HG03139 (cell line): ENCODE measurements at regions not wholly inside any gene's neighbourhood (a gene's known extent, or its start where the extent isn't known, plus 50 kb on each side); places are given as distances from the start of the nearest gene placed in this dataset.
"Not testable (repeated sequence)": the region's sequence is repeated elsewhere in the genome, so short reads cannot be mapped to it uniquely, and the experiment has no call there.

Source experiments
- ATAC-seq: cut with Tn5 transposase; IDR thresholded peaks from one replicate; pipeline ENCODE4 v1.9.1; 2021; ENCODE audit not compliant: unreplicated experiment

- ATAC-seq = no peak
Observed at GRCh38 chr19:29154163-29154562, 58.8 kb downstream of the UQCRFS1 start.

GRCh38 chr19:29145756-29146155, 67.2 kb downstream of the UQCRFS1 start:
- ATAC-seq = no peak

- ATAC-seq = no peak
Observed at GRCh38 chr19:29143183-29143582, 69.8 kb downstream of the UQCRFS1 start.

- no peak for ATAC-seq
Observed at GRCh38 chr19:29139227-29139626, 73.7 kb downstream of the UQCRFS1 start.

- ATAC-seq = not testable (repeated sequence)
Observed at GRCh38 chr19:29138206-29138605, 74.7 kb downstream of the UQCRFS1 start.

GRCh38 chr19:29131456-29131855, 81.5 kb downstream of the UQCRFS1 start:
- no peak for ATAC-seq

- no peak for ATAC-seq
Observed at GRCh38 chr19:29129148-29129547, 83.8 kb downstream of the UQCRFS1 start.

GRCh38 chr19:29128203-29128602, 84.7 kb downstream of the UQCRFS1 start:
- no peak for ATAC-seq

- no peak for ATAC-seq
Observed at GRCh38 chr19:29122185-29122584, 90.8 kb downstream of the UQCRFS1 start.

- no peak for ATAC-seq
Observed at GRCh38 chr19:29121684-29122083, 91.3 kb downstream of the UQCRFS1 start.

- no peak for ATAC-seq
Observed at GRCh38 chr19:29120466-29120865, 92.5 kb downstream of the UQCRFS1 start.

GRCh38 chr19:29119590-29119989, 93.4 kb downstream of the UQCRFS1 start:
- no peak for ATAC-seq

GRCh38 chr19:29118389-29118788, 94.6 kb downstream of the UQCRFS1 start:
- ATAC-seq = no peak

- ATAC-seq = no peak
Observed at GRCh38 chr19:29117926-29118325, 95.0 kb downstream of the UQCRFS1 start.

- ATAC-seq = no peak
Observed at GRCh38 chr19:29115181-29115580, 97.8 kb downstream of the UQCRFS1 start.

- ATAC-seq = no peak
Observed at GRCh38 chr19:29113838-29114237, 99.1 kb downstream of the UQCRFS1 start.

- no peak for ATAC-seq
Observed at GRCh38 chr19:29111576-29111975, 101.4 kb downstream of the UQCRFS1 start.

GRCh38 chr19:29107831-29108230, 105.1 kb downstream of the UQCRFS1 start:
- ATAC-seq = no peak

- no peak for ATAC-seq
Observed at GRCh38 chr19:29106346-29106885, 106.5 kb downstream of the UQCRFS1 start.

- no peak for ATAC-seq
Observed at GRCh38 chr19:29105629-29106292, 107.2 kb downstream of the UQCRFS1 start.

GRCh38 chr19:29104605-29105241, 108.2 kb downstream of the UQCRFS1 start:
- ATAC-seq = no peak

- ATAC-seq = no peak
Observed at GRCh38 chr19:29098863-29099481, 114.0 kb downstream of the UQCRFS1 start.
